ENCODE measurements at regions not wholly inside any gene's neighbourhood (a gene's known extent, or its start where the extent isn't known, plus 50 kb on each side); places are given as distances from the start of the nearest gene placed in this dataset.

- no peak for DNase-seq (ENCODE audit: low spot score)
- H3K36me3 ChIP-seq (replicated peaks; ENCODE audit: insufficient read depth, low read depth) = no peaks in the 10 kb centered on the region
- H4K20me1 ChIP-seq (ENCODE audit: insufficient read depth, poor library complexity, severe bottlenecking) = no peaks in the 10 kb centered on the region
- no peak overlapping the region for H3K4me3 ChIP-seq
- H3K4me1 ChIP-seq (ENCODE audit: insufficient read depth) = no peaks in the 10 kb centered on the region
- no peak overlapping the region for H3K27ac ChIP-seq
- no peak for TF ChIP-seq EZH2 (IDR thresholded peaks at IDR 0.05; ENCODE audit: borderline replicate concordance)
- no peak for TF ChIP-seq EZH2phosphoT487 (IDR thresholded peaks at IDR 0.05; ENCODE audit: low read depth, severe bottlenecking, unreplicated experiment)
- TF ChIP-seq CTCF (IDR thresholded peaks at IDR 0.05; ENCODE audit: poor library complexity) = no peak
- 69% methylated on average over 2 of the region's 2 CpGs for WGBS (ENCODE audit: low lambda C conversion rate, missing lambda C conversion rate)
- H3K4me2 ChIP-seq = no peak overlapping the region
- no peaks in the 10 kb centered on the region for H3K9me2 ChIP-seq (replicated peaks; ENCODE audit: insufficient read depth)
- H2AFZ ChIP-seq = no peak overlapping the region
- no peaks in the 10 kb centered on the region for H3K79me2 ChIP-seq
- no peaks in the 10 kb centered on the region for H3K27me3 ChIP-seq
- no peaks in the 10 kb centered on the region for H3K9me3 ChIP-seq (ENCODE audit: low read depth)
Observed at GRCh38 chr6:141415896-141416295, 716.8 kb upstream of the GJE1 start.

GRCh38 chr6:141413196-141413595, 719.5 kb upstream of the GJE1 start:
- Histone ChIP-seq H3K27me3 (no peaks in the 10 kb centered on the region), H3K9me3 (ENCODE audit: low read depth) (no peaks in the 10 kb centered on the region), H2AFZ (no peak overlapping the region), H3K4me1 (ENCODE audit: insufficient read depth) (no peaks in the 10 kb centered on the region), H3K36me3 (replicated peaks; ENCODE audit: insufficient read depth, low read depth) (no peaks in the 10 kb centered on the region), H4K20me1 (ENCODE audit: insufficient read depth, poor library complexity, severe bottlenecking) (no peaks in the 10 kb centered on the region), H3K4me2 (no peak overlapping the region), H3K27ac (no peak overlapping the region), H3K4me3 (no peak overlapping the region), H3K79me2 (no peaks in the 10 kb centered on the region), H3K9me2 (replicated peaks; ENCODE audit: insufficient read depth) (no peaks in the 10 kb centered on the region)
- TF ChIP-seq EZH2phosphoT487 (IDR thresholded peaks at IDR 0.05; ENCODE audit: low read depth, severe bottlenecking, unreplicated experiment) (no peak), EZH2 (IDR thresholded peaks at IDR 0.05; ENCODE audit: borderline replicate concordance) (no peak), CTCF (IDR thresholded peaks at IDR 0.05; ENCODE audit: poor library complexity) (no peak)
- DNase-seq (ENCODE audit: low spot score) = no peak
- 84% methylated on average over 1 of the region's 1 CpG for WGBS (ENCODE audit: low lambda C conversion rate, missing lambda C conversion rate)

DNA sequence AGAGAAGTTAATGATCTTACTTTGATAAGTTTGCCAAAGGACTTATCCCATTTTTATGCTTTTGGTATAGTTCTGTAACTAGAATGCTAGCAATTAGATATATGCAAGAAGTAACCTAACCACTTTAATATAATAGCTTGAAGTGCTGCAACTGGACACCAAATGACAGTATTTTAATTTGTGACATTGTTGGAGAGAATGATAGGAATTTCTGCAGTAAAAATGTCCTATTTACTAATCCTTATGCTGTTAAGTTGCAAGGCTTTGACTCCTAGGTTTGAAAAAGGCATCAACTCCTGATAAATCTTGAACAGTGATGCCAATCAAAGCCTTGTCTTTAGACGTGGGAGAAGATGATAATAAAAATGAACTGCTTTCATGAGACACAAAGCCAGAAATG, 726.0 kb upstream of the GJE1 start:
- Histone ChIP-seq H4K20me1 (ENCODE audit: insufficient read depth, poor library complexity, severe bottlenecking) (no peaks in the 10 kb centered on the region), H3K79me2 (no peaks in the 10 kb centered on the region), H3K4me2 (no peak overlapping the region), H3K27me3 (no peaks in the 10 kb centered on the region), H3K36me3 (replicated peaks; ENCODE audit: insufficient read depth, low read depth) (no peaks in the 10 kb centered on the region), H3K9me2 (replicated peaks; ENCODE audit: insufficient read depth) (no peaks in the 10 kb centered on the region), H3K4me3 (no peak overlapping the region), H3K4me1 (ENCODE audit: insufficient read depth) (no peaks in the 10 kb centered on the region), H3K27ac (no peak overlapping the region), H3K9me3 (ENCODE audit: low read depth) (no peaks in the 10 kb centered on the region), H2AFZ (no peak overlapping the region)
- DNase-seq (ENCODE audit: low spot score) = no peak
- WGBS (ENCODE audit: low lambda C conversion rate, missing lambda C conversion rate) = 90% methylated on average over 1 of the region's 1 CpG
- TF ChIP-seq CTCF (IDR thresholded peaks at IDR 0.05; ENCODE audit: poor library complexity) (no peak), EZH2phosphoT487 (IDR thresholded peaks at IDR 0.05; ENCODE audit: low read depth, severe bottlenecking, unreplicated experiment) (no peak), EZH2 (IDR thresholded peaks at IDR 0.05; ENCODE audit: borderline replicate concordance) (no peak)

DNA sequence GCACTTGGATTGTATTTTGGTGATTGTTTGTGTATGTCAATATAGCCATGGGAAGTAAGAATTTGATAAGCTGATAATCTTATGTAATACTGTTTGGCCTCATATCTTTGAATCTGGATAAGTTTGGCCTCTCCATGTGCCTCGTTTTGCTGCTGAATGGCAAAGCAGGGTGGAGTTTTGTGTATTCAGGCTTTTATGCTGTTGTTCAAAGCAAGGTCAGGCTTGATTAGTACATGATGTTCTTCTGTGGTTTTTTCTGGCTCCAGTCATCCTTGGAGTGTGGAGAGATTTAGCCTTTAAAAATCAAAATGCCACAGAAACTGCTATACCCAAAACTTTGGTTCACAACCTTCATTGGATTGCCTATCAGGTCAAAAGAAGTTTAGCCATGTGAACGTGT, 728.9 kb upstream of the GJE1 start:
- 54% methylated on average over 2 of the region's 2 CpGs for WGBS (ENCODE audit: low lambda C conversion rate, missing lambda C conversion rate)
- no peak for DNase-seq (ENCODE audit: low spot score)
- H4K20me1 ChIP-seq (ENCODE audit: insufficient read depth, poor library complexity, severe bottlenecking) = no peaks in the 10 kb centered on the region
- H3K27ac ChIP-seq = no peak overlapping the region
- no peak for TF ChIP-seq EZH2 (IDR thresholded peaks at IDR 0.05; ENCODE audit: borderline replicate concordance)
- TF ChIP-seq EZH2phosphoT487 (IDR thresholded peaks at IDR 0.05; ENCODE audit: low read depth, severe bottlenecking, unreplicated experiment) = no peak
- TF ChIP-seq CTCF (IDR thresholded peaks at IDR 0.05; ENCODE audit: poor library complexity) = no peak
- H3K4me2 ChIP-seq = no peak overlapping the region
- no peaks in the 10 kb centered on the region for H3K27me3 ChIP-seq
- H3K36me3 ChIP-seq (replicated peaks; ENCODE audit: insufficient read depth, low read depth) = no peaks in the 10 kb centered on the region
- no peaks in the 10 kb centered on the region for H3K9me3 ChIP-seq (ENCODE audit: low read depth)
- H3K4me1 ChIP-seq (ENCODE audit: insufficient read depth) = no peaks in the 10 kb centered on the region
- H3K9me2 ChIP-seq (replicated peaks; ENCODE audit: insufficient read depth) = no peaks in the 10 kb centered on the region
- no peak overlapping the region for H2AFZ ChIP-seq
- no peaks in the 10 kb centered on the region for H3K79me2 ChIP-seq
- H3K4me3 ChIP-seq = no peak overlapping the region

Measured in hepatocyte (in vitro differentiated cells).